ENCODE measurements at regions not wholly inside any gene's neighbourhood (a gene's known extent, or its start where the extent isn't known, plus 50 kb on each side); places are given as distances from the start of the nearest gene placed in this dataset.

GRCh38 chr13:54975676-54976075 is 1947.1 kb downstream of the OLFM4 start:
- no peak overlapping the region for H3K9ac ChIP-seq (ENCODE audit: low read length)
- no TSS peak for BruUV-seq (replicated peaks)
- no peak overlapping the region for H3K4me2 ChIP-seq (ENCODE audit: low read length)
- H3K27ac ChIP-seq (ENCODE audit: low read length): no peak overlapping the region
- no peaks in the 10 kb centered on the region for H3K9me2 ChIP-seq (replicated peaks; ENCODE audit: low read length)
- ATAC-seq (no peak), DNase-seq (no peak)
- no peaks in the 10 kb centered on the region for H3K79me2 ChIP-seq (ENCODE audit: low read length)
- H3K27me3 ChIP-seq (ENCODE audit: low read length): no peaks in the 10 kb centered on the region
- H3K4me3 ChIP-seq (ENCODE audit: low read length): no peak overlapping the region
- H2AFZ ChIP-seq (ENCODE audit: low read length): no peak overlapping the region
- no peaks in the 10 kb centered on the region for H4K20me1 ChIP-seq (ENCODE audit: low read length)
- no peaks in the 10 kb centered on the region for H3K9me3 ChIP-seq (ENCODE audit: low read length)
- ChIA-PET POLR2A (ENCODE audit: unreplicated experiment) (no interaction called here), CTCF (no interaction called here)
- intact Hi-C loops (cut with micrococcal nuclease): no loop called here
- H3F3A ChIP-seq (ENCODE audit: low read length, unreplicated experiment): no peaks in the 10 kb centered on the region
- no peaks in the 10 kb centered on the region for H3K36me3 ChIP-seq (ENCODE audit: low read depth, low read length)
- H3K4me1 ChIP-seq (ENCODE audit: insufficient read depth, low read length): no peaks in the 10 kb centered on the region
- TF ChIP-seq CTCF (conservative IDR thresholded peaks at IDR 0.05; ENCODE audit: low read depth, low read length) (no peak), EZH2phosphoT487 (IDR thresholded peaks at IDR 0.05; ENCODE audit: borderline replicate concordance, low read length) (no peak), EZH2 (IDR thresholded peaks at IDR 0.05; ENCODE audit: low read length, unreplicated experiment) (no peak)

GRCh38 chr13:54980651-54981050 is 1952.0 kb downstream of the OLFM4 start:
- CTCF ChIA-PET: no interaction called here

GRCh38 chr13:54989418-54989817 is 1960.8 kb downstream of the OLFM4 start:
- Histone ChIP-seq H3K27me3 (ENCODE audit: low read length) (no peaks in the 10 kb centered on the region), H3K4me1 (ENCODE audit: insufficient read depth, low read length) (no peaks in the 10 kb centered on the region), H3K4me3 (ENCODE audit: low read length) (no peak overlapping the region), H3K9ac (ENCODE audit: low read length) (no peak overlapping the region), H3K27ac (ENCODE audit: low read length) (no peak overlapping the region), H3K36me3 (ENCODE audit: low read depth, low read length) (no peaks in the 10 kb centered on the region), H4K20me1 (ENCODE audit: low read length) (no peaks in the 10 kb centered on the region), H3K79me2 (ENCODE audit: low read length) (no peaks in the 10 kb centered on the region), H2AFZ (ENCODE audit: low read length) (no peak overlapping the region), H3K9me3 (ENCODE audit: low read length) (no peaks in the 10 kb centered on the region), H3K9me2 (replicated peaks; ENCODE audit: low read length) (no peaks in the 10 kb centered on the region), H3K4me2 (ENCODE audit: low read length) (no peak overlapping the region), H3F3A (ENCODE audit: low read length, unreplicated experiment) (no peaks in the 10 kb centered on the region)
- no peak for DNase-seq
- ATAC-seq: no peak
- intact Hi-C loops (cut with micrococcal nuclease): no loop called here
- POLR2A ChIA-PET (ENCODE audit: unreplicated experiment): no interaction called here
- CTCF ChIA-PET: no interaction called here
- BruUV-seq (replicated peaks): no TSS peak
- no peak for TF ChIP-seq EZH2 (IDR thresholded peaks at IDR 0.05; ENCODE audit: low read length, unreplicated experiment)
- no peak for TF ChIP-seq CTCF (conservative IDR thresholded peaks at IDR 0.05; ENCODE audit: low read depth, low read length)
- no peak for TF ChIP-seq EZH2phosphoT487 (IDR thresholded peaks at IDR 0.05; ENCODE audit: borderline replicate concordance, low read length)

More at GRCh38 chr13:54980651-54981050, 1952.0 kb downstream of the OLFM4 start:
- H3K36me3 ChIP-seq (ENCODE audit: low read depth, low read length): no peaks in the 10 kb centered on the region
- no peaks in the 10 kb centered on the region for H3F3A ChIP-seq (ENCODE audit: low read length, unreplicated experiment)
- no peak overlapping the region for H2AFZ ChIP-seq (ENCODE audit: low read length)
- intact Hi-C loops (cut with micrococcal nuclease): no loop called here
- no peaks in the 10 kb centered on the region for H3K9me3 ChIP-seq (ENCODE audit: low read length)
- H3K9me2 ChIP-seq (replicated peaks; ENCODE audit: low read length): no peaks in the 10 kb centered on the region
- no peak overlapping the region for H3K9ac ChIP-seq (ENCODE audit: low read length)
- no peak overlapping the region for H3K4me2 ChIP-seq (ENCODE audit: low read length)
- H3K4me3 ChIP-seq (ENCODE audit: low read length): no peak overlapping the region
- no peak for DNase-seq
- no TSS peak for BruUV-seq (replicated peaks)
- no peaks in the 10 kb centered on the region for H4K20me1 ChIP-seq (ENCODE audit: low read length)
- no peaks in the 10 kb centered on the region for H3K4me1 ChIP-seq (ENCODE audit: insufficient read depth, low read length)
- no peak overlapping the region for H3K27ac ChIP-seq (ENCODE audit: low read length)
- no peaks in the 10 kb centered on the region for H3K27me3 ChIP-seq (ENCODE audit: low read length)
- no peaks in the 10 kb centered on the region for H3K79me2 ChIP-seq (ENCODE audit: low read length)
- no peak for ATAC-seq
- POLR2A ChIA-PET (ENCODE audit: unreplicated experiment): no interaction called here
- no peak for TF ChIP-seq CTCF (conservative IDR thresholded peaks at IDR 0.05; ENCODE audit: low read depth, low read length)
- no peak for TF ChIP-seq EZH2 (IDR thresholded peaks at IDR 0.05; ENCODE audit: low read length, unreplicated experiment)
- TF ChIP-seq EZH2phosphoT487 (IDR thresholded peaks at IDR 0.05; ENCODE audit: borderline replicate concordance, low read length): no peak

Measured in PC-3 (cell line).